Right lobe of liver (tissue), 4 donors: ENCODE measurements at regions not wholly inside any gene's neighbourhood (a gene's known extent, or its start where the extent isn't known, plus 50 kb on each side); places are given as distances from the start of the nearest gene placed in this dataset.

Source experiments
- CTCF ChIP-seq, 4 donors: fragments of 200-600 bp in 3 of 4; fragments of 450-650 bp in 1 of 4; IDR thresholded peaks; one replicate each; pipeline versions ENCODE4 v1.5.1 to v1.8.0; 2016 to 2022; ENCODE audit warnings: antibody characterized with exemption in 4 of 4, mild to moderate bottlenecking in 2 of 4
- POLR2A ChIP-seq: fragments of 450-650 bp; IDR thresholded peaks from one replicate; pipeline ENCODE4 v1.6.1; 2017; ENCODE audit warnings: antibody characterized with exemption, mild to moderate bottlenecking
- donor health status: DM: no; HTN: no; CAD: no.
- donor health status: DM: no; HTN: no; CAD: no.
- donor health status: DM: no; HTN: yes; CAD: no.

- TF ChIP-seq CTCF (IDR thresholded peaks at IDR 0.05) (no peak), POLR2A (no peak)
Measured at GRCh38 chr1:101124405-101124804, 98.8 kb upstream of the DPH5 start.
